Mesenchymal stem cell (in vitro differentiated cells and primary cell): ENCODE measurements at regions not wholly inside any gene's neighbourhood (a gene's known extent, or its start where the extent isn't known, plus 50 kb on each side); places are given as distances from the start of the nearest gene placed in this dataset.

Source experiments
- DNase-seq: peaks from one replicate; pipeline ENCODE4 v3.0.0-alpha.2; 2013
- H2AFZ ChIP-seq: one replicate; pipeline ENCODE4 v1.6.1; 2013; ENCODE audit warnings: low read depth, mild to moderate bottlenecking, control low read depth, inconsistent platforms, low read length, moderate library complexity
- H2AK5ac ChIP-seq: 2 replicates; pipeline ENCODE4 v1.6.1; 2013; ENCODE audit warnings: low read length, moderate library complexity, mild to moderate bottlenecking, inconsistent platforms; ENCODE audit not compliant: severe bottlenecking
- H2BK120ac ChIP-seq: one replicate; pipeline ENCODE4 v1.6.1; 2013; ENCODE audit warnings: low read depth, mild to moderate bottlenecking, inconsistent platforms, low read length, moderate library complexity
- H2BK12ac ChIP-seq, 2 experiments: one replicate each; pipeline ENCODE4 v1.6.1; 2013; ENCODE audit warnings: inconsistent platforms in 2 of 2, low read length in 2 of 2, mild to moderate bottlenecking in 2 of 2, moderate library complexity in 2 of 2, control low read depth in 1 of 2
- H2BK15ac ChIP-seq: one replicate; pipeline ENCODE4 v1.6.1; 2013; ENCODE audit warnings: mild to moderate bottlenecking, low read depth, inconsistent platforms; ENCODE audit not compliant: poor library complexity, severe bottlenecking
- H2BK5ac ChIP-seq: 2 replicates; pipeline ENCODE4 v1.6.1; 2013; ENCODE audit warnings: low read depth, mild to moderate bottlenecking, low read length, control low read depth, inconsistent platforms; ENCODE audit not compliant: poor library complexity, severe bottlenecking
- H3K14ac ChIP-seq, 2 experiments: one replicate each; pipeline ENCODE4 v1.6.1; 2013; ENCODE audit warnings: inconsistent platforms in 2 of 2, low read length in 2 of 2, control low read depth in 1 of 2, mild to moderate bottlenecking in 1 of 2, moderate library complexity in 1 of 2
- H3K18ac ChIP-seq, 2 experiments: one replicate each; pipeline ENCODE4 v1.6.1; 2013; ENCODE audit warnings: inconsistent platforms in 2 of 2, low read length in 2 of 2, control low read depth in 1 of 2, low read depth in 1 of 2, mild to moderate bottlenecking in 1 of 2
- H3K23ac ChIP-seq, 2 experiments: one replicate each; pipeline ENCODE4 v1.6.1; 2013; ENCODE audit warnings: inconsistent platforms in 2 of 2, low read length in 2 of 2, mild to moderate bottlenecking in 2 of 2, moderate library complexity in 2 of 2, control low read depth in 1 of 2
- H3K27ac ChIP-seq: 2 replicates; pipeline ENCODE4 v1.5.1; 2013; ENCODE audit warnings: mild to moderate bottlenecking, moderate library complexity, low read length, control low read depth, inconsistent platforms; ENCODE audit not compliant: poor library complexity, severe bottlenecking
- H3K27me3 ChIP-seq, 2 experiments: 2 replicates each; pipeline versions ENCODE4 v1.6.1 to v1.7.0; 2013; ENCODE audit warnings: low read length in 2 of 2, mild to moderate bottlenecking in 2 of 2, moderate library complexity in 2 of 2, control low read depth in 1 of 2, inconsistent platforms in 1 of 2; ENCODE audit not compliant: control insufficient read depth in 1 of 2, insufficient read depth in 1 of 2
- H3K36me3 ChIP-seq, 2 experiments: 2 replicates each; pipeline versions ENCODE4 v1.6.1 to v1.7.0; 2013; ENCODE audit warnings: low read length in 2 of 2, control low read depth in 1 of 2, inconsistent platforms in 1 of 2, low read depth in 1 of 2, mild to moderate bottlenecking in 1 of 2; ENCODE audit not compliant: insufficient read depth in 2 of 2, control insufficient read depth in 1 of 2
- H3K4ac ChIP-seq, 2 experiments: one replicate each; pipeline ENCODE4 v1.6.1; 2013; ENCODE audit warnings: inconsistent platforms in 2 of 2, low read length in 2 of 2, mild to moderate bottlenecking in 2 of 2, moderate library complexity in 2 of 2, control low read depth in 1 of 2, low read depth in 1 of 2
- H3K4me1 ChIP-seq: 2 replicates; pipeline ENCODE4 v1.6.1; 2013; ENCODE audit warnings: low read depth, low read length, control low read depth; ENCODE audit not compliant: control insufficient read depth, insufficient read depth
- H3K4me2 ChIP-seq: 2 replicates; pipeline ENCODE4 v1.6.1; 2013; ENCODE audit warnings: low read length, mild to moderate bottlenecking, inconsistent platforms; ENCODE audit not compliant: poor library complexity, severe bottlenecking
- H3K4me3 ChIP-seq, 2 experiments: 2 replicates each; pipeline versions ENCODE4 v1.5.1 to v1.7.0; 2013; ENCODE audit warnings: low read length in 2 of 2, mild to moderate bottlenecking in 2 of 2, control low read depth in 1 of 2, low read depth in 1 of 2; ENCODE audit not compliant: insufficient read depth in 1 of 2
- H3K79me1 ChIP-seq: replicated peaks from 2 replicates; pipeline ENCODE4 v1.6.1; 2013; ENCODE audit warnings: mild to moderate bottlenecking, control low read depth, low read length, inconsistent platforms; ENCODE audit not compliant: poor library complexity, severe bottlenecking
- H3K9ac ChIP-seq: 2 replicates; pipeline ENCODE4 v1.7.0; 2013; ENCODE audit warnings: mild to moderate bottlenecking, low read length, moderate library complexity
- H3K9me3 ChIP-seq: 2 replicates; pipeline ENCODE4 v1.7.0; 2013; ENCODE audit warnings: mild to moderate bottlenecking, low read length; ENCODE audit not compliant: control insufficient read depth
- H4K8ac ChIP-seq: one replicate; pipeline ENCODE4 v1.6.1; 2013; ENCODE audit warnings: inconsistent platforms, mild to moderate bottlenecking, low read length, moderate library complexity
- H4K91ac ChIP-seq: one replicate; pipeline ENCODE4 v1.6.1; 2013; ENCODE audit warnings: mild to moderate bottlenecking, low read length, inconsistent platforms
- WGBS: methylation state at CpG from one replicate; pipeline ENCODE4 v1.1.7; 2013; ENCODE audit warnings: mixed read lengths; 5-methylcytosine and 5-hydroxymethylcytosine counted together

DNA sequence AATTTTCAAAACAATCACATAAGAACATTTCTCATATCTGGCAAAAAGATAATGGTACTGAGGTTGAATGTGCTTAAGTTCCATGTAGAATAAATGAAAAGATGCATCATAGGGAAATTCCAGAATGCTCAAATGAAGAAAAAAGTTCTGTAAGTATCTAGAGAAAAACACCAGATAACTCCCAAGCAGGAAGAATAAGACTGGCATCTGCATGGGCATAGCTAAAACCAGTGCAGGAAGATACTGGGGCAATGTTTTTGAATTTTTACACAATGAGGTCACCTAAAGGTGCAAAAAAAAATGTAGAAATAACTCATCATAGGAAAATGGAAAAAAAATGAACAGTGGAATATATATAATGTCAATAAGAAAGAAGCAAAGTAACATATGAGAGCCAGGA is 275.2 kb downstream of the BAMBI start:
- Histone ChIP-seq H3K4me3 (no peak overlapping the region), H3K4ac (no peak overlapping the region), H2BK5ac (no peak overlapping the region), H2BK12ac (no peak overlapping the region), H2BK120ac (no peak overlapping the region), H3K27me3 (peaks cover 0 to 2% of the 10 kb centered on the region in 2 experiments), H3K4me2 (no peak overlapping the region), H4K91ac (no peak overlapping the region), H2AK5ac (no peak overlapping the region), H3K79me1 (no peaks in the 10 kb centered on the region), H3K36me3 (no peaks in the 10 kb centered on the region), H3K18ac (no peak overlapping the region), H3K27ac (no peak overlapping the region), H3K9me3 (peaks cover under 1% of the 10 kb centered on the region), H4K8ac (no peak overlapping the region), H3K9ac (no peak overlapping the region), H2AFZ (no peak overlapping the region), H3K4me1 (no peaks in the 10 kb centered on the region), H2BK15ac (no peak overlapping the region), H3K14ac (no peak overlapping the region), H3K23ac (no peak overlapping the region)
- DNase-seq: no peak

DNA sequence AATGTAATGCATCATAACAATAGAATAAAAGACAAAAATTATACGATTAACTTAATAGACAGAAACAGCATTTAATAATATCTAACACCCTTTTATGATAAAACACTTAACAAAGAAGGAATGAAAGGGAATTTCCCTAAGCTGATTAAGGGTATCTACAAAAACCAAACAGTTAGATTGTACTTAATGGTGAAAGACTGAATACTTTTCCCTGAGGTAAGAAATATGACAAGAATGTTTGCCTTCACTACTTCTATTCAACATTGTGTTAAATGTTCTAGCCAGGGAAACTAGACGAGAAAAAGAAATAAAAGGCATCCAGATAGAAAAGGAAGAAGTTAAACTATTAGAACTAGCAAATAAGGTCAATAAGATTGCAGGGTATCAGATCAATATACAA is 276.9 kb downstream of the BAMBI start:
- Histone ChIP-seq H3K27ac (no peak overlapping the region), H2BK12ac (no peak overlapping the region), H2AK5ac (no peak overlapping the region), H2BK120ac (no peak overlapping the region), H3K23ac (no peak overlapping the region), H2BK15ac (no peak overlapping the region), H3K4ac (no peak overlapping the region), H3K9ac (no peak overlapping the region), H3K36me3 (no peaks in the 10 kb centered on the region), H3K14ac (no peak overlapping the region), H3K9me3 (peaks cover 11% of the 10 kb centered on the region), H3K4me3 (no peak overlapping the region), H3K4me2 (no peak overlapping the region), H2AFZ (no peak overlapping the region), H3K18ac (no peak overlapping the region), H2BK5ac (no peak overlapping the region), H3K27me3 (peaks cover 0 to 2% of the 10 kb centered on the region in 2 experiments), H3K4me1 (no peaks in the 10 kb centered on the region), H3K79me1 (no peaks in the 10 kb centered on the region), H4K8ac (no peak overlapping the region), H4K91ac (no peak overlapping the region)
- no peak for DNase-seq
- no CpG with 5 or more reads among the region's 2 CpGs for WGBS

DNA sequence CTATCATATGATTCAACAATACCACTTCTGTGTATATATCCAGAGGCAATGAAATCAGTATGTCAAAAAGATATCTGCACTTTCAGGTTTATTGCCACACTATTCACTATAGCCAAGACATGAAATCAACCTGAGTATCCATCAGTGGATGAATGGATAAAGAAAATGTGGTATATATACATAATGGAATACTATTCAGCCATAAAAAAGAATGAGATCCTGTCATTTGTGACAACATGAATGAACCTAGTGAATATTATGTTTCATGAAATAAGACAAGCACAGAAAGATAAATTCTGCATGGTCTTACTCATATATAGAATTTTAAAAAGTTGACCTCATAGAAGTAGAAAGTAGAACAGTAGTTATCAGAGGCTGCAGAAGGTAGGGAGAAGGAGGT is 281.1 kb downstream of the BAMBI start:
- H3K4me3 ChIP-seq: no peak overlapping the region
- H3K14ac ChIP-seq: no peak overlapping the region
- H3K36me3 ChIP-seq: no peaks in the 10 kb centered on the region
- no peak overlapping the region for H2BK120ac ChIP-seq
- no peak overlapping the region for H3K9ac ChIP-seq
- H3K27ac ChIP-seq: no peak overlapping the region
- no peak overlapping the region for H3K4ac ChIP-seq
- H2AFZ ChIP-seq: no peak overlapping the region
- no peak overlapping the region for H4K91ac ChIP-seq
- no peak overlapping the region for H3K18ac ChIP-seq
- no peak overlapping the region for H2BK12ac ChIP-seq
- H4K8ac ChIP-seq: no peak overlapping the region
- no peak for DNase-seq
- no peak overlapping the region for H2BK15ac ChIP-seq
- no peak overlapping the region for H3K4me2 ChIP-seq
- H3K79me1 ChIP-seq: no peaks in the 10 kb centered on the region
- no peak overlapping the region for H3K23ac ChIP-seq
- H2BK5ac ChIP-seq: no peak overlapping the region
- H2AK5ac ChIP-seq: no peak overlapping the region
- H3K27me3 ChIP-seq: no peaks in the 10 kb centered on the region
- no peaks in the 10 kb centered on the region for H3K4me1 ChIP-seq
- H3K9me3 ChIP-seq: peaks cover 11% of the 10 kb centered on the region

DNA sequence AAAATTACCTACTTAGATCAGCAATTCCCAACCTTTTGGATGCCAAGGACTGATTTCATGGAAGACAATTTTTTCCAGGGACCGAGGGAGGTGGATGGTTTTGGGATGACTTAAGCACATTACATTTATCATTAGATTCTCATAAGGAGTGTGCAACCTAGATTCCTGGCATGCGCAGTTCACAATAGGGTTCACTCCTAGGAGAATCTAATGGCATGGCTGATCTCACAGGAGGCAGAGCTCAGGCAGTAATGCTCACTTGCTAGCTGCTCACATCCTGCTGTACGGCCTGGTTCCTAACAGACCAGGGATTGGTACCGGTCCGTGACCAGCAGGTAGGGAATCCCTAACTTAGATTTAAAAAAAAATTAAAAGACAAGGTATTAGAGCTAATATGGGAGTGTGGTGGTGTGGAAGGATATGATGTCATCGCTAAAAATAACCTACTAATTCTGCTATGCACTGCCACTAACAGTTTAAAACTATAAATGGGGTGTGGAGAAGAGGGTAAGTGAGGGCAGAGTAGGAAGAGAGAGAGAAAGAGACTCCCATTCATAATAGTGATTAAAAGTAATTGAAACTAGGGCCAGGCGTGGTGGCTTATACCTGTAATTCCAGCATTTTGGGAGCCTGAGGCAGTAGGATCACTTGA is 282.7 kb downstream of the BAMBI start:
- H3K18ac ChIP-seq: peak overlapping the region in 1 of 2 experiments; percentile 23
- H3K4me1 ChIP-seq: no peaks in the 10 kb centered on the region
- H3K36me3 ChIP-seq: no peaks in the 10 kb centered on the region
- H4K91ac ChIP-seq: no peak overlapping the region
- H2BK120ac ChIP-seq: no peak overlapping the region
- WGBS: 99% methylated on average over 2 of the region's 7 CpGs
- H3K27ac ChIP-seq: no peak overlapping the region
- H2BK5ac ChIP-seq: no peak overlapping the region
- no peak overlapping the region for H3K4ac ChIP-seq
- H3K79me1 ChIP-seq: no peaks in the 10 kb centered on the region
- H2AK5ac ChIP-seq: no peak overlapping the region
- H2BK12ac ChIP-seq: no peak overlapping the region
- no peak overlapping the region for H3K4me3 ChIP-seq
- no peak overlapping the region for H2AFZ ChIP-seq
- H3K9ac ChIP-seq: no peak overlapping the region
- H3K23ac ChIP-seq: no peak overlapping the region
- no peak overlapping the region for H3K14ac ChIP-seq
- no peak overlapping the region for H4K8ac ChIP-seq
- DNase-seq: peak; percentile 48
- no peaks in the 10 kb centered on the region for H3K27me3 ChIP-seq
- no peak overlapping the region for H3K4me2 ChIP-seq
- no peak overlapping the region for H2BK15ac ChIP-seq
- peaks cover 11% of the 10 kb centered on the region for H3K9me3 ChIP-seq
